ENCODE measurements at regions not wholly inside any gene's neighbourhood (a gene's known extent, or its start where the extent isn't known, plus 50 kb on each side); places are given as distances from the start of the nearest gene placed in this dataset.

DNA sequence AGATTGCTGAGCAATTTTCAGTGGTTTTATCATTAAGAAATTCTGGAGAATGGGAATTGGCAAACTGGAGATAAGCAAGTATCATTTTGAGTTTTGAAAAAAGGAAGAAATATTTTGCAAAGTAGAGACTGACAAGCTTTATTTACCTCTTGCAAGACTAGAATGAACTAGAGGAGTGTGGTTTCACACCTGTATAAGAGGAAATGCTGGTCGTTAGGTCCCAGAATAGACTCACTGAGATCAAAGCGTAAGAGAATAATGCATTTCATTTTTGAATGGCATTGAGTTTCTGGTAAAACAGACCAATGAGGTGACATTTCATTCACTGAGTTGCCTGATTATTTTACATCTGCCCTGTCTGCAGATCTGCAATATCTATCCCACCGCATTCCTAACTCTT lies 308.1 kb downstream of the ADGRL2 start:
- CTCF ChIA-PET: no interaction called here
- DNase-seq (ENCODE audit: low spot score): no peak
- POLR2A ChIA-PET (ENCODE audit: low non-redundant PET): no interaction called here
- no TSS peak for BruUV-seq (replicated peaks)
- Histone ChIP-seq H3K27me3 (replicated peaks; ENCODE audit: insufficient read depth, low read depth, low read length, poor library complexity) (no peaks in the 10 kb centered on the region), H3K4me1 (ENCODE audit: insufficient read depth, low read length, poor library complexity, severe bottlenecking) (no peaks in the 10 kb centered on the region), H3K27ac (ENCODE audit: low read depth, low read length, poor library complexity, severe bottlenecking) (no peak overlapping the region), H3K36me3 (ENCODE audit: insufficient read depth, low read length, poor library complexity, severe bottlenecking) (no peaks in the 10 kb centered on the region), H3K4me3 (ENCODE audit: low read depth, low read length, poor library complexity, severe bottlenecking) (no peak overlapping the region), H3K9me3 (ENCODE audit: low read depth, low read length, poor library complexity, severe bottlenecking) (no peaks in the 10 kb centered on the region)
- intact Hi-C loops (cut with micrococcal nuclease; ENCODE audit: unreplicated experiment): no loop called here
- TF ChIP-seq EZH2 (IDR thresholded peaks at IDR 0.05; ENCODE audit: borderline replicate concordance, low read depth, low read length, poor library complexity, severe bottlenecking): no peak
- TF ChIP-seq, protein P1, sequence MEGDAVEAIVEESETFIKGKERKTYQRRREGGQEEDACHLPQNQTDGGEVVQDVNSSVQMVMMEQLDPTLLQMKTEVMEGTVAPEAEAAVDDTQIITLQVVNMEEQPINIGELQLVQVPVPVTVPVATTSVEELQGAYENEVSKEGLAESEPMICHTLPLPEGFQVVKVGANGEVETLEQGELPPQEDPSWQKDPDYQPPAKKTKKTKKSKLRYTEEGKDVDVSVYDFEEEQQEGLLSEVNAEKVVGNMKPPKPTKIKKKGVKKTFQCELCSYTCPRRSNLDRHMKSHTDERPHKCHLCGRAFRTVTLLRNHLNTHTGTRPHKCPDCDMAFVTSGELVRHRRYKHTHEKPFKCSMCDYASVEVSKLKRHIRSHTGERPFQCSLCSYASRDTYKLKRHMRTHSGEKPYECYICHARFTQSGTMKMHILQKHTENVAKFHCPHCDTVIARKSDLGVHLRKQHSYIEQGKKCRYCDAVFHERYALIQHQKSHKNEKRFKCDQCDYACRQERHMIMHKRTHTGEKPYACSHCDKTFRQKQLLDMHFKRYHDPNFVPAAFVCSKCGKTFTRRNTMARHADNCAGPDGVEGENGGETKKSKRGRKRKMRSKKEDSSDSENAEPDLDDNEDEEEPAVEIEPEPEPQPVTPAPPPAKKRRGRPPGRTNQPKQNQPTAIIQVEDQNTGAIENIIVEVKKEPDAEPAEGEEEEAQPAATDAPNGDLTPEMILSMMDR (conservative IDR thresholded peaks at IDR 0.05; ENCODE audit: low read depth, low read length): no peak

DNA sequence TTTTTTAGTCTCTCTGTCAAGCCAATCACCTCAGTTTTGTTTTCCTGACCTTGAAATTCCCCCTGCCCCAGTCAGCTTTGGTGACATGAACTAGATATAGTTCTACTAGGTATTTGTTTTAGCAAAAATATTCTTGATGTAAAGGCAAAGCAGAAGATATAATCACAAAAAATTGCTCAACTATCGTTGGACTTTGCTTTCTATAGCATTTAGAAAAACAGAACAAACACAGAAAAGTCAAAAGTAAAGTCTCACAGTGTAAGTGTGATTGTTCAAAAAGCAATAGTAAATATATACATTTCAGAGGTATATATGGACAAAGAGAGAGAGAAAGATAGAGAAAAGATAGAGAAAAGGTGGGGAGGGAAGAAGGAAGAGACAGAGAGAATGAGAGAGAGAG lies 305.9 kb downstream of the ADGRL2 start:
- no TSS peak for BruUV-seq (replicated peaks)
- no peaks in the 10 kb centered on the region for H3K27me3 ChIP-seq (replicated peaks; ENCODE audit: insufficient read depth, low read depth, low read length, poor library complexity)
- ChIA-PET CTCF (no interaction called here), POLR2A (ENCODE audit: low non-redundant PET) (no interaction called here)
- H3K9me3 ChIP-seq (ENCODE audit: low read depth, low read length, poor library complexity, severe bottlenecking): no peaks in the 10 kb centered on the region
- no peak for DNase-seq (ENCODE audit: low spot score)
- H3K4me1 ChIP-seq (ENCODE audit: insufficient read depth, low read length, poor library complexity, severe bottlenecking): no peaks in the 10 kb centered on the region
- H3K36me3 ChIP-seq (ENCODE audit: insufficient read depth, low read length, poor library complexity, severe bottlenecking): no peaks in the 10 kb centered on the region
- no peak overlapping the region for H3K4me3 ChIP-seq (ENCODE audit: low read depth, low read length, poor library complexity, severe bottlenecking)
- TF ChIP-seq, protein P1 (conservative IDR thresholded peaks at IDR 0.05; ENCODE audit: low read depth, low read length): no peak
- TF ChIP-seq EZH2 (IDR thresholded peaks at IDR 0.05; ENCODE audit: borderline replicate concordance, low read depth, low read length, poor library complexity, severe bottlenecking): no peak
- no peak overlapping the region for H3K27ac ChIP-seq (ENCODE audit: low read depth, low read length, poor library complexity, severe bottlenecking)
- intact Hi-C loops (cut with micrococcal nuclease; ENCODE audit: unreplicated experiment): no loop called here

DNA sequence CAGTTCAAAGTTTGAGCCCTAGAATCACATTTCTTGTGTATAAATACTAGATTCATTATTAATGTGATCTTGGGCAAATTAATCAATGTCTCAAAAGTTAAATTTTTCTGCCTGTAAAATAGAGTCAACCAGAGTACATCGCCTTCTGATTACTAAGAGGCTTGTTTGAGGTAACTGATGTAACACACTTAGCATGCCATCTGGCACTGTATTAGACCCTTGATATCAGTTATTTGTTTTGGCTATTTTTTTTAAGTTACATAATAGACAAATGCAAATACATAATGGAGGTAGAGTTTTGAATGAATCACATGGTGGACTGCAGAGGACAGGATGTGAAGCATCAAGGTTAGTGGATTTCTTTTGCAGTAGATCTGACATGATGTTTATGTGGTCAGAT lies 298.4 kb downstream of the ADGRL2 start:
- no peak for DNase-seq (ENCODE audit: low spot score)
- POLR2A ChIA-PET (ENCODE audit: low non-redundant PET): no interaction called here

More for the DNA sequence above, 298.4 kb downstream of the ADGRL2 start:
- no TSS peak for BruUV-seq (replicated peaks)
- no peaks in the 10 kb centered on the region for H3K9me3 ChIP-seq (ENCODE audit: low read depth, low read length, poor library complexity, severe bottlenecking)
- no peak overlapping the region for H3K27ac ChIP-seq (ENCODE audit: low read depth, low read length, poor library complexity, severe bottlenecking)
- no peaks in the 10 kb centered on the region for H3K4me1 ChIP-seq (ENCODE audit: insufficient read depth, low read length, poor library complexity, severe bottlenecking)
- CTCF ChIA-PET: no interaction called here
- intact Hi-C loops (cut with micrococcal nuclease; ENCODE audit: unreplicated experiment): no loop called here
- no peak overlapping the region for H3K4me3 ChIP-seq (ENCODE audit: low read depth, low read length, poor library complexity, severe bottlenecking)
- no peak for TF ChIP-seq EZH2 (IDR thresholded peaks at IDR 0.05; ENCODE audit: borderline replicate concordance, low read depth, low read length, poor library complexity, severe bottlenecking)
- TF ChIP-seq, protein P1 (conservative IDR thresholded peaks at IDR 0.05; ENCODE audit: low read depth, low read length): no peak
- H3K36me3 ChIP-seq (ENCODE audit: insufficient read depth, low read length, poor library complexity, severe bottlenecking): no peaks in the 10 kb centered on the region
- H3K27me3 ChIP-seq (replicated peaks; ENCODE audit: insufficient read depth, low read depth, low read length, poor library complexity): no peaks in the 10 kb centered on the region

Measured in A673 (cell line).